Smooth muscle cell (in vitro differentiated cells): ENCODE measurements at regions not wholly inside any gene's neighbourhood (a gene's known extent, or its start where the extent isn't known, plus 50 kb on each side); places are given as distances from the start of the nearest gene placed in this dataset.

Experiments used
- DNase-seq: peaks from one replicate; lab custom pipeline; 2025; ENCODE audit not compliant: unreplicated experiment; lab: John Stamatoyannopoulos, UW
- H2AFZ ChIP-seq: fragments of 200-600 bp; sonication (generic); 2 replicates; pipeline ENCODE4 v1.6.0; 2016; ENCODE audit warnings: antibody characterized with exemption, low read depth, mild to moderate bottlenecking
- H3F3A ChIP-seq: fragments of 200-600 bp; sonication (generic); 2 replicates; pipeline ENCODE4 v1.6.0; 2017; ENCODE audit warnings: antibody characterized with exemption, low read depth
- H3K27ac ChIP-seq: fragments of 200-600 bp; sonication (generic); 2 replicates; pipeline ENCODE4 v1.5.1; 2016; ENCODE audit warnings: low read depth, mild to moderate bottlenecking
- H3K27me3 ChIP-seq: fragments of 200-600 bp; sonication (generic); 2 replicates; pipeline ENCODE4 v1.6.1; 2016; ENCODE audit warnings: low read depth, mild to moderate bottlenecking
- H3K36me3 ChIP-seq: fragments of 200-600 bp; sonication (generic); 2 replicates; pipeline ENCODE4 v1.5.1; 2016; ENCODE audit warnings: low read depth
- H3K4me1 ChIP-seq: fragments of 200-600 bp; sonication (generic); 2 replicates; pipeline ENCODE4 v1.5.1; 2016; ENCODE audit warnings: low read depth
- H3K4me2 ChIP-seq: fragments of 200-600 bp; sonication (generic); 2 replicates; pipeline ENCODE4 v1.6.0; 2016; ENCODE audit warnings: mild to moderate bottlenecking
- H3K4me3 ChIP-seq: fragments of 200-600 bp; sonication (generic); 2 replicates; pipeline ENCODE4 v1.5.1; 2016; ENCODE audit warnings: mild to moderate bottlenecking
- H3K79me2 ChIP-seq: fragments of 200-600 bp; sonication (generic); 2 replicates; pipeline ENCODE4 v1.6.0; 2016; ENCODE audit warnings: low read depth, mild to moderate bottlenecking
- H3K9ac ChIP-seq: fragments of 200-600 bp; sonication (generic); 2 replicates; pipeline ENCODE4 v1.6.0; 2016; ENCODE audit warnings: low read depth
- H3K9me3 ChIP-seq: fragments of 200-600 bp; sonication (generic); replicated peaks from 2 replicates; pipeline ENCODE4 v1.5.1; 2016; ENCODE audit warnings: low read depth
- H4K20me1 ChIP-seq: fragments of 200-600 bp; sonication (generic); 2 replicates; pipeline ENCODE4 v1.6.0; 2016; ENCODE audit warnings: low read depth
- WGBS: methylation state at CpG from one replicate; pipeline ENCODE4 v1.1.7; 2016; ENCODE audit warnings: low lambda C conversion rate; 5-methylcytosine and 5-hydroxymethylcytosine counted together
- TF ChIP-seq, protein P1 (sequence below): fragments of 200-600 bp; sonication (generic); IDR thresholded peaks from 2 replicates; pipeline ENCODE4 v1.5.1; 2017; ENCODE audit warnings: borderline replicate concordance, mild to moderate bottlenecking, antibody characterized with exemption; ENCODE audit not compliant: insufficient read depth, poor library complexity, severe bottlenecking

DNA sequence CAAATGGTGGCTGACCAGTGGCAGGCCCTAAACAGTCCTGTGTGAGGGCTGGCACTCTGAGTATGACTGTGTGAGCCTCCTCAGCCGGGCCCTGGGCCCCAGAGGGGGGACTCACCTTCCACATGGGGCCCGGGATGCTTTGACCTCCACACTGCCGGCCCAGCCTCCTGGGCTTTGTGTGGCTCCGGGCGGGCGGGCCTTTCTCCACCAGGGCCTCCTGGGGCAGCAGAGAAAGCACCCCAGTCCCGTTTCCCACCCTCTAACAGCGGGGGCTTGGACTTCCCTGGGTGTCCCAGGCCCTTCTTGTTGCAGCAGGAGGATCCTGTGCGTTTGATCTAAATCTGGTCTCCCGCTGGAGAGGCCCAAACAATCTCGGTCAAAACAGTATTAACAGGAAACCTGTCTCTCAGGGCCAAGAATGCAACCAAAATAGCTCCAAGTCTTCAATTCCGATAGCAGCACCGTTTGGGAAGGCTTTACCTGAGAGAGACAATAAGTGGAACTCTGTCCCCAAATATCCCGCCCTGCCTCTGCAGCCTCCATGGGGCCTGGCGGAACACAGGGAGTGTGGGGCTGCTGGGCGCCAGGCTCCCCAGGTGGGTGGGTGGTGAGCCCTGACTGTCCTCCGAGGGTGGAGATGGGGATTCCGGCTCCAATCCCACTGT, 104.8 kb upstream of the ZNF32 start:
- Histone ChIP-seq H3K4me2 (no peak overlapping the region), H3K4me3 (no peak overlapping the region), H3K9me3 (no peaks in the 10 kb centered on the region), H2AFZ (no peak overlapping the region), H4K20me1 (no peaks in the 10 kb centered on the region), H3K36me3 (no peaks in the 10 kb centered on the region), H3K27ac (no peak overlapping the region), H3K9ac (no peak overlapping the region), H3F3A (no peaks in the 10 kb centered on the region), H3K4me1 (no peaks in the 10 kb centered on the region), H3K27me3 (peaks cover 13% of the 10 kb centered on the region), H3K79me2 (no peaks in the 10 kb centered on the region)
- WGBS, result 91% methylated on average over 14 of the region's 18 CpGs
- no peak for DNase-seq
- TF ChIP-seq, protein P1, sequence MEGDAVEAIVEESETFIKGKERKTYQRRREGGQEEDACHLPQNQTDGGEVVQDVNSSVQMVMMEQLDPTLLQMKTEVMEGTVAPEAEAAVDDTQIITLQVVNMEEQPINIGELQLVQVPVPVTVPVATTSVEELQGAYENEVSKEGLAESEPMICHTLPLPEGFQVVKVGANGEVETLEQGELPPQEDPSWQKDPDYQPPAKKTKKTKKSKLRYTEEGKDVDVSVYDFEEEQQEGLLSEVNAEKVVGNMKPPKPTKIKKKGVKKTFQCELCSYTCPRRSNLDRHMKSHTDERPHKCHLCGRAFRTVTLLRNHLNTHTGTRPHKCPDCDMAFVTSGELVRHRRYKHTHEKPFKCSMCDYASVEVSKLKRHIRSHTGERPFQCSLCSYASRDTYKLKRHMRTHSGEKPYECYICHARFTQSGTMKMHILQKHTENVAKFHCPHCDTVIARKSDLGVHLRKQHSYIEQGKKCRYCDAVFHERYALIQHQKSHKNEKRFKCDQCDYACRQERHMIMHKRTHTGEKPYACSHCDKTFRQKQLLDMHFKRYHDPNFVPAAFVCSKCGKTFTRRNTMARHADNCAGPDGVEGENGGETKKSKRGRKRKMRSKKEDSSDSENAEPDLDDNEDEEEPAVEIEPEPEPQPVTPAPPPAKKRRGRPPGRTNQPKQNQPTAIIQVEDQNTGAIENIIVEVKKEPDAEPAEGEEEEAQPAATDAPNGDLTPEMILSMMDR, result no peak

DNA sequence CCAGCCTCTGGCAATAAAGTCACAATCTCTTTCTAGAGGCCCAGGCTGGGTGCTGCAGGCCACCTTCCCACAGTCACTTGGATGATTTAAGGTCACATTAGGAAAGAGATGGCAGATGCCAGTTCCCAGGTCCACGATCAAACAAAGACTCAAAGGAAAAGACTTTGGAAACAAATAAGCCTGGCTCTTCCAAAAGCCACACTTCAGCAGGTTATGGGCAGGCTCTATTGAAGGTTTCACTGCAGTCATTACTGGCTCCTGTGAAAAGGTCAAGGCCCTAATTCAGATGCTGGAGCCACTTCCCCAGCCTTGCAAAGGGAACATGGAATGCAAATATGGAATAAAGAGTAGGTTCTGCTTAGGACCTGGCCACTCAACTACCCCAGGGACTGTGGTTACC, 104.0 kb upstream of the ZNF32 start:
- H2AFZ ChIP-seq, result no peak overlapping the region
- peaks cover 13% of the 10 kb centered on the region for H3K27me3 ChIP-seq
- H3F3A ChIP-seq, result no peaks in the 10 kb centered on the region
- H3K36me3 ChIP-seq, result no peaks in the 10 kb centered on the region
- no peak overlapping the region for H3K4me2 ChIP-seq
- TF ChIP-seq, protein P1, result no peak
- H3K9me3 ChIP-seq, result no peaks in the 10 kb centered on the region
- DNase-seq, result no peak
- no peak overlapping the region for H3K27ac ChIP-seq
- no peaks in the 10 kb centered on the region for H3K79me2 ChIP-seq
- H4K20me1 ChIP-seq, result no peaks in the 10 kb centered on the region
- H3K9ac ChIP-seq, result no peak overlapping the region
- H3K4me1 ChIP-seq, result no peaks in the 10 kb centered on the region
- no peak overlapping the region for H3K4me3 ChIP-seq
- WGBS, result 94% methylated on average over 1 of the region's 1 CpG

DNA sequence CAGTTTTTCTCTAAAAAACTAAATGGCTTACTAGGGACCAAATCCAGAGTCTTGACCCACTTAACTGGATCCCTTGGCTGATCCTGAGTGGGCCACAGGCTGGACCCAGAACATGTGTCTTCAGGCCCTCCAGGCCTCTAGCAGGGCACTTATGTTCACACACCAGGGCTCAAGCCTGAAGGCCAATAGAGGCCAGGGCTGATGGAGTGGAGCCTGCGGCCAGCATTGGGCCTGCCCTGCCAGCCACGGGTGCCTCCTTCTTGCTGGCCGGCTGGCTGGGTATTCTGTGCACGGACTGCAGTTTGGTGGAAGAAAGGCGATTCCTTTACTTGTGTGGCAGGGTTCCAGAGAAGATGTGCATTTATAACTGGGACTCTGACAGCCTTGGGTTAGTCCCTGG, 103.0 kb upstream of the ZNF32 start:
- TF ChIP-seq, protein P1, result no peak
- no peak overlapping the region for H3K4me2 ChIP-seq
- 95% methylated on average over 5 of the region's 5 CpGs for WGBS

DNA sequence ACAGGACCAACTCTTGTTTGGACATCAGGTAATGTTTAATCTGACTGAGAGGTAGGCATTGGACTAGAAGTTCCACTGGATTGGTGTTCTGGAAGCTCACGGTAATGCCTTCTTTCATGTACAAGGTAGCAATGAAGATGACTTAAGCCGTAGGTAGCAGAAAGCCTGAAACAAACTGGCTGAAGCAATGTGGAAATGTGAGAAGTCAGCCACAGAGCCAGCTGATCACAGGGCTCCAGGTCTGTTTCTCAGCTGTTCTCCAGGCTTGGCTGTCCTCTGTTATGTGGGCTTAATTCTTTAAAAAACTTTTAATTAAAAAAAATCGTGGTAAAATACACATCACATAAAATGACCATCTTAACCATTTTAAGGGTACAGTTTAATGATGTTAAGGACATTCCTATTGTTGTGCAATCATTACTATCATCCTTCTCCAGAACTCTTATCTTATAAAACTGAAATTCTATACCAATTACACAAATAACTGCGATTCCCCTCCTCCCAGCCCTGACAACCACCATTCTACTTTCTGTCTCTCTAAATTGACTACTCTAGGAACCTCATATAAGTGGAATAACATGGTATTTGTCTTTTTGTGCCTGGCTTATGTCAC, 101.4 kb upstream of the ZNF32 start:
- Histone ChIP-seq H3K4me2 (no peak overlapping the region), H3K9me3 (no peaks in the 10 kb centered on the region), H2AFZ (no peak overlapping the region), H3K4me3 (no peak overlapping the region), H3K27ac (no peak overlapping the region), H3K4me1 (no peaks in the 10 kb centered on the region), H4K20me1 (no peaks in the 10 kb centered on the region), H3K9ac (no peak overlapping the region), H3F3A (no peaks in the 10 kb centered on the region), H3K27me3 (peaks cover 6% of the 10 kb centered on the region), H3K36me3 (no peaks in the 10 kb centered on the region), H3K79me2 (no peaks in the 10 kb centered on the region)
- WGBS, result 82% methylated on average over 4 of the region's 4 CpGs
- TF ChIP-seq, protein P1, result no peak
- no peak for DNase-seq

More for the DNA sequence above, 103.0 kb upstream of the ZNF32 start:
- peaks cover 13% of the 10 kb centered on the region for H3K27me3 ChIP-seq
- no peak overlapping the region for H2AFZ ChIP-seq
- H3K4me1 ChIP-seq, result no peaks in the 10 kb centered on the region
- no peak overlapping the region for H3K27ac ChIP-seq
- no peaks in the 10 kb centered on the region for H4K20me1 ChIP-seq
- no peaks in the 10 kb centered on the region for H3K9me3 ChIP-seq
- DNase-seq, result no peak
- H3K79me2 ChIP-seq, result no peaks in the 10 kb centered on the region
- no peaks in the 10 kb centered on the region for H3K36me3 ChIP-seq
- no peak overlapping the region for H3K4me3 ChIP-seq
- H3F3A ChIP-seq, result no peaks in the 10 kb centered on the region
- H3K9ac ChIP-seq, result no peak overlapping the region
